GM12878 (cell line): ENCODE measurements at regions not wholly inside any gene's neighbourhood (a gene's known extent, or its start where the extent isn't known, plus 50 kb on each side); places are given as distances from the start of the nearest gene placed in this dataset.

ENCODE experiments used
- ATAC-seq: fragments of 200-7000 bp; cut with Tn5 transposase; 3 replicates; pipeline ENCODE4 v1.9.1; 2020; ENCODE audit warnings: mild to moderate bottlenecking, moderate library complexity
- BruUV-seq: library from RNA; stranded (reverse); fragments of 400-500 nt; replicated peaks from 2 replicates; lab custom pipeline; 2021; lab: Mats Ljungman, UMichigan
- CTCF ChIA-PET: fragments of 300-600 bp; sonication (Branson Sonifier 250); formaldehyde crosslinking; extraction: SDS; loops from one replicate; lab custom pipeline; 2021; ENCODE audit warnings: inconsistent platforms; lab: Yijun Ruan, JAX
- POLR2A ChIA-PET: fragments of 350-600 bp; formaldehyde crosslinking; extraction: SDS; loops from one replicate; lab custom pipeline; 2021; ENCODE audit warnings: inconsistent platforms; lab: Charles Lee
- RAD21 ChIA-PET: fragments of 300-600 bp; sonication (Branson Sonifier 250); formaldehyde crosslinking; loops from one replicate; lab custom pipeline; 2023; ENCODE audit warnings: antibody characterized with exemption; ENCODE audit not compliant: unreplicated experiment; lab: Charles Lee
- SMC1A ChIA-PET: fragments of 300-600 bp; sonication (Branson Sonifier 250); formaldehyde crosslinking; loops from one replicate; lab custom pipeline; 2023; ENCODE audit not compliant: unreplicated experiment, uncharacterized antibody; lab: Charles Lee
- DNase-seq: peaks from one replicate; pipeline ENCODE4 v3.0.0-alpha.2; 2011; ENCODE audit warnings: low read depth, low spot score
- FAIRE-seq: peaks from 3 replicates; lab custom pipeline; 2011; peaks lifted over from hg19 to GRCh38; lab: Jason Lieb, UNC
- H2AFZ ChIP-seq: 2 replicates; pipeline ENCODE4 v1.6.0; 2011; ENCODE audit warnings: low read depth, low read length, control low read depth; ENCODE audit not compliant: control insufficient read depth
- H3K27ac ChIP-seq: 2 replicates; pipeline ENCODE4 v1.5.1; 2011; ENCODE audit warnings: control low read depth; ENCODE audit not compliant: control insufficient read depth, insufficient read depth
- H3K27me3 ChIP-seq, 2 experiments: replicated peaks in 1 of 2; 2 replicates each; pipeline versions ENCODE4 v1.6.0 to v1.6.1; 2011; ENCODE audit warnings: low read length in 1 of 2; ENCODE audit not compliant: control insufficient read depth in 2 of 2, insufficient read depth in 2 of 2
- H3K36me3 ChIP-seq, 2 experiments: 2 replicates each; pipeline ENCODE4 v1.5.1; 2011; ENCODE audit warnings: low read length in 1 of 2; ENCODE audit not compliant: control insufficient read depth in 2 of 2, insufficient read depth in 2 of 2
- H3K4me1 ChIP-seq: 2 replicates; pipeline ENCODE4 v1.6.1; 2011; ENCODE audit warnings: mild to moderate bottlenecking, low read length, moderate library complexity, mixed read lengths; ENCODE audit not compliant: control insufficient read depth, insufficient read depth
- H3K4me2 ChIP-seq: 2 replicates; pipeline ENCODE4 v1.6.0; 2011; ENCODE audit warnings: control low read depth; ENCODE audit not compliant: control insufficient read depth, insufficient read depth
- H3K4me3 ChIP-seq: fragments of 200-600 bp; sonication (generic); 2 replicates; pipeline ENCODE4 v1.5.1; 2016
- H3K79me2 ChIP-seq: 2 replicates; pipeline ENCODE4 v1.6.0; 2011; ENCODE audit warnings: low read length; ENCODE audit not compliant: control insufficient read depth, insufficient read depth
- H3K9ac ChIP-seq: 2 replicates; pipeline ENCODE4 v1.8.0; 2011; ENCODE audit warnings: low read length, control low read depth, mixed read lengths; ENCODE audit not compliant: control insufficient read depth, insufficient read depth
- H3K9me3 ChIP-seq: replicated peaks from 3 replicates; pipeline ENCODE4 v1.5.1; 2011; ENCODE audit warnings: mild to moderate bottlenecking, low read length; ENCODE audit not compliant: control insufficient read depth, insufficient read depth
- H4K20me1 ChIP-seq: 2 replicates; pipeline ENCODE4 v1.6.0; 2011; ENCODE audit not compliant: control insufficient read depth, insufficient read depth
- CBX5 ChIP-seq: sonication (generic); IDR thresholded peaks from 2 replicates; pipeline ENCODE4 v1.6.1; 2016; ENCODE audit warnings: low read depth, moderate library complexity, mild to moderate bottlenecking, inconsistent platforms
- CHD4 ChIP-seq: fragments of 200-600 bp; sonication (generic); IDR thresholded peaks from 2 replicates; pipeline ENCODE4 v1.6.1; 2016; ENCODE audit warnings: mild to moderate bottlenecking
- CREB1 ChIP-seq: IDR thresholded peaks from 2 replicates; pipeline ENCODE4 v1.6.1; 2012; ENCODE audit warnings: low read depth, mild to moderate bottlenecking, inconsistent platforms
- CREM ChIP-seq: IDR thresholded peaks from 2 replicates; pipeline ENCODE4 v1.6.1; 2014; ENCODE audit warnings: antibody characterized with exemption, low read depth
- HDGF ChIP-seq: fragments of 450-650 bp; IDR thresholded peaks from 2 replicates; pipeline ENCODE4 v1.6.1; 2016; ENCODE audit warnings: antibody characterized with exemption
- SIX5 ChIP-seq: IDR thresholded peaks from 2 replicates; pipeline ENCODE4 v1.6.1; 2011; ENCODE audit warnings: mild to moderate bottlenecking, low read depth, low read length, moderate library complexity; ENCODE audit not compliant: severe bottlenecking
- WGBS: methylation state at CpG from one replicate; pipeline ENCODE4 v1.1.6; 2016; ENCODE audit warnings: low lambda C conversion rate; ENCODE audit not compliant: insufficient replicate concordance, insufficient coverage; ENCODE audit errors: missing lambda C conversion rate; 5-methylcytosine and 5-hydroxymethylcytosine counted together
- in situ Hi-C: fragments of 300-500 bp; cut with MboI; formaldehyde crosslinking; loops from 9 replicates; pipeline ENCODE4 v1.14.3; 2018; ENCODE audit warnings: mixed read lengths
- intact Hi-C: fragments of 100-400 bp; cut with micrococcal nuclease; formaldehyde crosslinking; loops from one replicate; pipeline ENCODE4 v1.14.2; 2022; ENCODE audit not compliant: unreplicated experiment

- H3K9ac ChIP-seq: no peak overlapping the region
- H3K27me3 ChIP-seq: no peaks in the 10 kb centered on the region
- no peak overlapping the region for H3K4me2 ChIP-seq
- peaks cover 3% of the 10 kb centered on the region; the same call in 2 of the 3 replicates for H3K9me3 ChIP-seq
- ATAC-seq: no peak
- BruUV-seq: no TSS peak
- no peaks in the 10 kb centered on the region for H3K36me3 ChIP-seq
- SMC1A ChIA-PET: no interaction called here
- in situ Hi-C loops (no loop called here), intact Hi-C loops (no loop called here)
- WGBS: 76% methylated on average over 2 of the region's 2 CpGs
- no peak overlapping the region for H3K27ac ChIP-seq
- no peaks in the 10 kb centered on the region for H3K4me1 ChIP-seq
- POLR2A ChIA-PET: no interaction called here
- no peaks in the 10 kb centered on the region for H3K79me2 ChIP-seq
- TF ChIP-seq SIX5 (no peak), HDGF (no peak), CBX5 (0 out of 2 replicates have a peak, but pooled peaks have one; percentile 59)
- H3K4me3 ChIP-seq: no peak overlapping the region
- H2AFZ ChIP-seq: no peak overlapping the region
- no peaks in the 10 kb centered on the region for H4K20me1 ChIP-seq
- FAIRE-seq: no peak
- CTCF ChIA-PET: no interaction called here
- RAD21 ChIA-PET: no interaction called here
- DNase-seq: no peak
Observed at GRCh38 chr4:38255572-38255971, 295.4 kb downstream of the PTTG2 start.

- ChIA-PET POLR2A (no interaction called here), CTCF (no interaction called here), SMC1A (no interaction called here), RAD21 (no interaction called here)
- no peak overlapping the region for H2AFZ ChIP-seq
- WGBS: 41% methylated on average over 4 of the region's 4 CpGs
- no peaks in the 10 kb centered on the region for H3K27me3 ChIP-seq
- H3K4me2 ChIP-seq: no peak overlapping the region
- no peaks in the 10 kb centered on the region for H3K9me3 ChIP-seq
- in situ Hi-C loops: no loop called here
- FAIRE-seq (no peak), ATAC-seq (peak; percentile 31; the same call in 1 of the 3 replicates), DNase-seq (no peak)
- intact Hi-C loops: no loop called here
- no peaks in the 10 kb centered on the region for H3K36me3 ChIP-seq
- H3K9ac ChIP-seq: no peak overlapping the region
- peak; percentile 77 for TF ChIP-seq CREM
- peak; percentile 84 for TF ChIP-seq CREB1
- TF ChIP-seq CHD4: no peak
- H4K20me1 ChIP-seq: no peaks in the 10 kb centered on the region
- no peak overlapping the region for H3K27ac ChIP-seq
- peaks cover 6% of the 10 kb centered on the region for H3K4me1 ChIP-seq
- no peaks in the 10 kb centered on the region for H3K79me2 ChIP-seq
- BruUV-seq: no TSS peak
- H3K4me3 ChIP-seq: no peak overlapping the region
Observed at GRCh38 chr4:38266616-38267015, 306.4 kb downstream of the PTTG2 start.
